ENCODE measurements at regions not wholly inside any gene's neighbourhood (a gene's known extent, or its start where the extent isn't known, plus 50 kb on each side); places are given as distances from the start of the nearest gene placed in this dataset.

- TF ChIP-seq CTCF (IDR thresholded peaks at IDR 0.05), result no peak
- no peak for TF ChIP-seq POLR2A (IDR thresholded peaks at IDR 0.05)
- TF ChIP-seq POLR2AphosphoS5 (IDR thresholded peaks at IDR 0.05), result no peak
Observed at GRCh38 chr1:79193211-79194079, 186.9 kb upstream of the ADGRL4 start.

Measured in prostate gland (tissue), 2 donors.